Right atrium auricular region (tissue), 2 donors: ENCODE measurements at regions not wholly inside any gene's neighbourhood (a gene's known extent, or its start where the extent isn't known, plus 50 kb on each side); places are given as distances from the start of the nearest gene placed in this dataset.

Experiments used
- DNase-seq: peaks from one replicate; pipeline ENCODE4 v3.0.0-alpha.2; 2019; ENCODE audit warnings: low spot score
- H3K27ac ChIP-seq, 2 donors: fragments of 200-600 bp; sonication (generic); 1 replicate in 1 of 2; 2 replicates in 1 of 2; pipeline ENCODE4 v1.5.1; 2016 to 2019
- H3K27me3 ChIP-seq, 2 donors: fragments of 200-600 bp; sonication (generic); one replicate each; pipeline versions ENCODE4 v1.5.1 to v1.6.0; 2017 to 2019
- H3K36me3 ChIP-seq: fragments of 200-600 bp; sonication (generic); one replicate; pipeline ENCODE4 v1.5.1; 2016
- H3K4me1 ChIP-seq, 2 donors: fragments of 200-600 bp; sonication (generic); one replicate each; pipeline versions ENCODE4 v1.5.1 to v1.6.0; 2017 to 2019
- H3K4me3 ChIP-seq, 2 donors: fragments of 200-600 bp; sonication (generic); 1 replicate in 1 of 2; 2 replicates in 1 of 2; pipeline ENCODE4 v1.5.1; 2017 to 2019; ENCODE audit warnings: mild to moderate bottlenecking in 1 of 2, moderate library complexity in 1 of 2
- H3K9me3 ChIP-seq, 2 donors: fragments of 200-600 bp; sonication (generic); one replicate each; pipeline ENCODE4 v1.5.1; 2019
- CTCF ChIP-seq, 2 donors: fragments of 200-600 bp; sonication (generic); IDR thresholded peaks; one replicate each; pipeline ENCODE4 v1.5.1; 2019; ENCODE audit warnings: antibody characterized with exemption in 2 of 2

GRCh38 chr5:87717761-87718160 lies 305.0 kb upstream of the CCNH start:
- no peaks in the 10 kb centered on the region for H3K4me1 ChIP-seq
- H3K9me3 ChIP-seq = peaks cover 0 to 5% of the 10 kb centered on the region in 2 donors

GRCh38 chr5:87705876-87706275 lies 293.1 kb upstream of the CCNH start:
- no peak overlapping the region for H3K4me3 ChIP-seq
- H3K27me3 ChIP-seq = no peaks in the 10 kb centered on the region
- no peaks in the 10 kb centered on the region for H3K4me1 ChIP-seq
- no peak for DNase-seq
- no peak for TF ChIP-seq CTCF (IDR thresholded peaks at IDR 0.05)
- H3K36me3 ChIP-seq = no peaks in the 10 kb centered on the region
- H3K9me3 ChIP-seq = peaks cover 0 to 6% of the 10 kb centered on the region in 2 donors
- no peak overlapping the region for H3K27ac ChIP-seq

More at GRCh38 chr5:87717761-87718160, 305.0 kb upstream of the CCNH start:
- no peak overlapping the region for H3K27ac ChIP-seq
- H3K36me3 ChIP-seq = no peaks in the 10 kb centered on the region
- H3K27me3 ChIP-seq = no peaks in the 10 kb centered on the region
- no peak for TF ChIP-seq CTCF (IDR thresholded peaks at IDR 0.05)
- no peak overlapping the region for H3K4me3 ChIP-seq
- no peak for DNase-seq

- Histone ChIP-seq H3K27me3 (no peaks in the 10 kb centered on the region), H3K27ac (no peak overlapping the region), H3K36me3 (no peaks in the 10 kb centered on the region), H3K9me3 (peaks cover 0 to 12% of the 10 kb centered on the region in 2 donors), H3K4me3 (no peak overlapping the region), H3K4me1 (no peaks in the 10 kb centered on the region)
- TF ChIP-seq CTCF (IDR thresholded peaks at IDR 0.05) = no peak
- DNase-seq = no peak
These were observed 274.2 kb upstream of the CCNH start for GRCh38 chr5:87686975-87687374.

GRCh38 chr5:87686018-87686417 lies 273.3 kb upstream of the CCNH start:
- Histone ChIP-seq H3K4me3 (no peak overlapping the region), H3K27me3 (no peaks in the 10 kb centered on the region), H3K4me1 (no peaks in the 10 kb centered on the region), H3K36me3 (no peaks in the 10 kb centered on the region), H3K9me3 (peaks cover 0 to 12% of the 10 kb centered on the region in 2 donors), H3K27ac (no peak overlapping the region)
- TF ChIP-seq CTCF (IDR thresholded peaks at IDR 0.05) = no peak
- DNase-seq = no peak

- H3K4me3 ChIP-seq = no peak overlapping the region
- TF ChIP-seq CTCF (IDR thresholded peaks at IDR 0.05) = no peak
- H3K27ac ChIP-seq = no peak overlapping the region
- no peaks in the 10 kb centered on the region for H3K4me1 ChIP-seq
- no peaks in the 10 kb centered on the region for H3K36me3 ChIP-seq
- H3K27me3 ChIP-seq = no peaks in the 10 kb centered on the region
- no peaks in the 10 kb centered on the region for H3K9me3 ChIP-seq
- DNase-seq = no peak
These were observed 261.5 kb upstream of the CCNH start for GRCh38 chr5:87674235-87674634.

- H3K27me3 ChIP-seq = no peaks in the 10 kb centered on the region
- no peaks in the 10 kb centered on the region for H3K9me3 ChIP-seq
- DNase-seq = no peak
- no peak overlapping the region for H3K27ac ChIP-seq
- no peak for TF ChIP-seq CTCF (IDR thresholded peaks at IDR 0.05)
- H3K4me3 ChIP-seq = no peak overlapping the region
- H3K4me1 ChIP-seq = no peaks in the 10 kb centered on the region
- no peaks in the 10 kb centered on the region for H3K36me3 ChIP-seq
These were observed 258.4 kb upstream of the CCNH start for GRCh38 chr5:87671146-87671545.
